HEK293T (cell line): ENCODE measurements at regions not wholly inside any gene's neighbourhood (a gene's known extent, or its start where the extent isn't known, plus 50 kb on each side); places are given as distances from the start of the nearest gene placed in this dataset.

Experiments
- ARNT ChIP-seq: fragments of 450-650 bp; IDR thresholded peaks from 2 replicates; pipeline ENCODE4 v1.6.1; 2017; ENCODE audit warnings: mild to moderate bottlenecking
- BHLHE40 ChIP-seq: fragments of 450-650 bp; IDR thresholded peaks from 2 replicates; pipeline ENCODE4 v1.6.1; 2016; ENCODE audit warnings: mild to moderate bottlenecking, moderate library complexity, borderline replicate concordance
- CTBP1 ChIP-seq: fragments of 450-650 bp; IDR thresholded peaks from 2 replicates; pipeline ENCODE4 v1.6.1; 2016; ENCODE audit warnings: borderline replicate concordance
- ELF4 ChIP-seq: fragments of 450-650 bp; IDR thresholded peaks from 2 replicates; pipeline ENCODE4 v1.6.1; 2017; ENCODE audit warnings: antibody characterized with exemption
- FOXA1 ChIP-seq: fragments of 450-650 bp; IDR thresholded peaks from 2 replicates; pipeline ENCODE4 v1.6.1; 2016; ENCODE audit warnings: mild to moderate bottlenecking
- FOXK2 ChIP-seq: fragments of 450-650 bp; IDR thresholded peaks from 2 replicates; pipeline ENCODE4 v1.6.1; 2016; ENCODE audit warnings: mild to moderate bottlenecking
- FOXM1 ChIP-seq: fragments of 450-650 bp; IDR thresholded peaks from 2 replicates; pipeline ENCODE4 v1.6.1; 2017; ENCODE audit warnings: mild to moderate bottlenecking, borderline replicate concordance
- SP1 ChIP-seq: fragments of 450-650 bp; IDR thresholded peaks from 2 replicates; pipeline ENCODE4 v1.6.1; 2017
- SUZ12 ChIP-seq: fragments of 450-650 bp; IDR thresholded peaks from 2 replicates; pipeline ENCODE4 v1.6.1; 2016; ENCODE audit warnings: mild to moderate bottlenecking
- TARDBP ChIP-seq: fragments of 450-650 bp; IDR thresholded peaks from 2 replicates; pipeline ENCODE4 v1.6.1; 2016
- ZNF384 ChIP-seq: fragments of 450-650 bp; IDR thresholded peaks from 2 replicates; pipeline ENCODE4 v1.6.1; 2016

DNA sequence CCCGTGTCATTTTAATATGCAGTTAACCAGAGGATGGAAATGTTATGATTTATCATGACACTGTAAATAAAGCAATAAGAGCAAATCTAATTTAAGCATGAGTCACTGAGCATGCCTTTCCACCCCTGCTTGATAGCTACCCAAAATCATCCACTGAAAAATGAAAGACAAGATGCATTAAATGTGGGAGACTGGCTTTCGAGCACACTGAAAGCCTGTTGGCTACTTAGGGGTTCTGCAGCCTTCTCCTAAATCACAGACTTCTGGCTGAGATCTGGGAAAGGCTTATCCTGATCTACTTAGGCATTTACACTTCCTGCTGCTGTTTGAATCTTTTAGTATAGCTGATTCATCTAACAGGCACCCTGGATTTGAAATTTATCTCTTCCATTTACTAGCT is 778.3 kb upstream of the CDH7 start:
- TF ChIP-seq FOXK2 (no peak), BHLHE40 (no peak), SUZ12 (no peak), CTBP1 (no peak), FOXM1 (no peak), TARDBP (no peak), FOXA1 (no peak), ZNF384 (no peak), ARNT (no peak), ELF4 (no peak), SP1 (no peak)
